ENCODE measurements at regions not wholly inside any gene's neighbourhood (a gene's known extent, or its start where the extent isn't known, plus 50 kb on each side); places are given as distances from the start of the nearest gene placed in this dataset.

DNA sequence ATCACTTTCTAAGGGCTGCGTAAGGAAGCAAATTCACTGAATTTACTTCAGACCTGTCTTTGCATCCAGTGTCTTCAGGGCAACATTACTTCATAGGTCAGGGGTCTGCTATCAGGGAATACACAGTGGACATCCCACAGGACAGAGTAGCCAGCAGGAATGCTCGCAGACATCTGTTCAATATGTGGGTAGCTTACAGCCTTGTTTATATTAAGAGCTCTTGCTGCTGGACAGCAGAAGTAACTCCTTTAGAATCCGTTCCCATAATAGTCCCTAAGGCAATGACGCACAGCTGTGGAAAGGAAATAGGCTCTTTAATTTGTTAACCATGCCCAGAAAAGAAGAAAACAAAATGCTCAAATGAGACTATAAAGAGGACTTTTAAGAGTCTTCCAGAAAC lies 198.7 kb downstream of the MOXD1 start:
- Histone ChIP-seq H3K4me3 (ENCODE audit: control insufficient read depth in 2 of 3, extremely low read depth in 1 of 3, insufficient read depth in 2 of 3, low read depth in 1 of 3, low read length in 3 of 3) (no peak overlapping the region), H3K36me3 (ENCODE audit: control insufficient read depth in 2 of 2, extremely low read depth in 1 of 2, insufficient read depth in 2 of 2, low read length in 2 of 2) (no peaks in the 10 kb centered on the region), H3K9me3 (ENCODE audit: control insufficient read depth, low read depth, low read length) (no peaks in the 10 kb centered on the region), H2AFZ (ENCODE audit: control insufficient read depth, low read length) (no peak overlapping the region), H3K27me3 (ENCODE audit: control insufficient read depth, extremely low read depth, insufficient read depth, low read length) (no peaks in the 10 kb centered on the region), H3K79me2 (ENCODE audit: control insufficient read depth, insufficient read depth, low read length) (no peaks in the 10 kb centered on the region), H3K4me1 (ENCODE audit: control insufficient read depth, extremely low read depth, insufficient read depth, low read length) (no peaks in the 10 kb centered on the region), H3K9me1 (ENCODE audit: control insufficient read depth, extremely low read depth, insufficient read depth, low read length) (no peaks in the 10 kb centered on the region), H4K20me1 (ENCODE audit: control insufficient read depth, extremely low read depth, insufficient read depth, low read length) (no peaks in the 10 kb centered on the region), H3K9ac (ENCODE audit: control insufficient read depth, extremely low read depth, insufficient read depth, low read length) (no peak overlapping the region), H3K4me2 (ENCODE audit: control insufficient read depth, extremely low read depth, insufficient read depth, low read depth, low read length) (no peak overlapping the region), H3K27ac (ENCODE audit: control insufficient read depth, insufficient read depth, low read length) (no peak overlapping the region)
- dilution Hi-C loops (cut with MboI; ENCODE audit: extremely low pct_ligation_motif_present, low sequenced_read_pairs), result no loop called here
- no peak for FAIRE-seq
- DNase-seq (ENCODE audit: low read depth, low spot score), result no peak
- TF ChIP-seq CTCF (optimal IDR thresholded peaks at IDR 0.05 in 1 of 3, IDR thresholded peaks at IDR 0.05 in 1 of 3, conservative IDR thresholded peaks at IDR 0.05 in 1 of 3; ENCODE audit: extremely low read depth in 1 of 3, insufficient read depth in 2 of 3, low read length in 3 of 3), result no peak
- TF ChIP-seq EZH2 (IDR thresholded peaks at IDR 0.05; ENCODE audit: low read length), result no peak

GRCh38 chr6:132199343-132199742 lies 201.9 kb downstream of the MOXD1 start:
- TF ChIP-seq CTCF (optimal IDR thresholded peaks at IDR 0.05 in 1 of 3, IDR thresholded peaks at IDR 0.05 in 1 of 3, conservative IDR thresholded peaks at IDR 0.05 in 1 of 3; ENCODE audit: extremely low read depth in 1 of 3, insufficient read depth in 2 of 3, low read length in 3 of 3), result no peak
- TF ChIP-seq EZH2 (IDR thresholded peaks at IDR 0.05; ENCODE audit: low read length), result no peak
- no peak overlapping the region for H3K27ac ChIP-seq (ENCODE audit: control insufficient read depth, insufficient read depth, low read length)
- no peak for FAIRE-seq
- no peaks in the 10 kb centered on the region for H3K9me1 ChIP-seq (ENCODE audit: control insufficient read depth, extremely low read depth, insufficient read depth, low read length)
- no peak overlapping the region for H3K4me2 ChIP-seq (ENCODE audit: control insufficient read depth, extremely low read depth, insufficient read depth, low read depth, low read length)
- H3K36me3 ChIP-seq (ENCODE audit: control insufficient read depth in 2 of 2, extremely low read depth in 1 of 2, insufficient read depth in 2 of 2, low read length in 2 of 2), result no peaks in the 10 kb centered on the region
- dilution Hi-C loops (cut with MboI; ENCODE audit: extremely low pct_ligation_motif_present, low sequenced_read_pairs), result no loop called here
- H2AFZ ChIP-seq (ENCODE audit: control insufficient read depth, low read length), result no peak overlapping the region
- H3K79me2 ChIP-seq (ENCODE audit: control insufficient read depth, insufficient read depth, low read length), result no peaks in the 10 kb centered on the region
- no peaks in the 10 kb centered on the region for H4K20me1 ChIP-seq (ENCODE audit: control insufficient read depth, extremely low read depth, insufficient read depth, low read length)
- DNase-seq (ENCODE audit: low read depth, low spot score), result no peak
- H3K9me3 ChIP-seq (ENCODE audit: control insufficient read depth, low read depth, low read length), result no peaks in the 10 kb centered on the region
- no peak overlapping the region for H3K9ac ChIP-seq (ENCODE audit: control insufficient read depth, extremely low read depth, insufficient read depth, low read length)
- no peak overlapping the region for H3K4me3 ChIP-seq (ENCODE audit: control insufficient read depth in 2 of 3, extremely low read depth in 1 of 3, insufficient read depth in 2 of 3, low read depth in 1 of 3, low read length in 3 of 3)
- H3K4me1 ChIP-seq (ENCODE audit: control insufficient read depth, extremely low read depth, insufficient read depth, low read length), result no peaks in the 10 kb centered on the region
- no peaks in the 10 kb centered on the region for H3K27me3 ChIP-seq (ENCODE audit: control insufficient read depth, extremely low read depth, insufficient read depth, low read length)

Measured in keratinocyte (primary cell).